GM19372 (cell line): ENCODE measurements at regions not wholly inside any gene's neighbourhood (a gene's known extent, or its start where the extent isn't known, plus 50 kb on each side); places are given as distances from the start of the nearest gene placed in this dataset.

Source experiments
- ATAC-seq: cut with Tn5 transposase; IDR thresholded peaks from one replicate; pipeline ENCODE4 v1.9.1; 2021; ENCODE audit warnings: mild to moderate bottlenecking, low read depth, moderate library complexity; ENCODE audit not compliant: unreplicated experiment

GRCh38 chr5:4208996-4209395 is 613.4 kb downstream of the IRX1 start:
- no peak for ATAC-seq

- ATAC-seq: no peak
Observed at GRCh38 chr5:4212071-4212739, 616.6 kb downstream of the IRX1 start.

GRCh38 chr5:4212981-4213819 is 617.6 kb downstream of the IRX1 start:
- ATAC-seq: no peak

DNA sequence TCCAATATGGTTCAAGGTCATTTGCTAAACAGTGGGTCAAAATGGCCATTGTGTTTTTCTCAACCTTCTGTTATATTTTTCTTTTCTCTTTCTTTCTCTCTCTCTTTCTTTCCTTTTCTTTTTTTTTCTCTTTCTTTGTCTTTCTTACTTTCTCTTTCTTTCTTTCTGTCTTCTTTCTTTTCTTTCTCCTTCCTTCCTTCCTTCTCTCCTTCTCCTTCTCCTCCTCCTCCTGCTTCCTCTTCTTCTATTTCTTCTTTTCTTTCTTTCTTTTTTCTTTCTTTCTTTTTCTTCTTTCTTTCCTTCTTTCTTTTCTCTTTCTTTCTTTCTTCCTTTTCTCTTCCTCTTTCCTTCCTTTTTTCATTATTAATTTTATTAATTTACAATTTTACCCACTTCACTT is 619.5 kb downstream of the IRX1 start:
- no peak for ATAC-seq

DNA sequence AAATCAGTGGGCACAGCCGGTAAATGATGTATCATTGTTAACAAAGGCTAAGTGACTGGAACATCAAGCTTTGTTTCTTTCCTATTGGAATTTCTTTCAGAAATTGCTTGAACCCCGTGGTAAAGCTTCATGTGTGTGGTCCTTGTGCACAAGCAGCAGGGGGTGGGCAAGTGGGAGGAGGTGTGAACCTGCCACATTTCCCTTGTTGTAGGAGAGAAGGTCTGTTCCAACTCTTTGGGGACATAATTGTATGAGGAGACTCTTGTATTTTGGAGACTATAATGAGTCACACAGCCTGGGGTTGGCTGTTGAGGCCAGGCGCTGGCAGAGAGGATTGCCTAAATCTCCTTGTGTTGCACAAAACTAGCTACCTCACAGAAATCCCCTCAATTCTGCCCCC is 620.5 kb downstream of the IRX1 start:
- no peak for ATAC-seq

- no peak for ATAC-seq
Observed at GRCh38 chr5:4220016-4220415, 624.4 kb downstream of the IRX1 start.

- ATAC-seq: no peak
Observed at GRCh38 chr5:4221048-4221447, 625.4 kb downstream of the IRX1 start.

DNA sequence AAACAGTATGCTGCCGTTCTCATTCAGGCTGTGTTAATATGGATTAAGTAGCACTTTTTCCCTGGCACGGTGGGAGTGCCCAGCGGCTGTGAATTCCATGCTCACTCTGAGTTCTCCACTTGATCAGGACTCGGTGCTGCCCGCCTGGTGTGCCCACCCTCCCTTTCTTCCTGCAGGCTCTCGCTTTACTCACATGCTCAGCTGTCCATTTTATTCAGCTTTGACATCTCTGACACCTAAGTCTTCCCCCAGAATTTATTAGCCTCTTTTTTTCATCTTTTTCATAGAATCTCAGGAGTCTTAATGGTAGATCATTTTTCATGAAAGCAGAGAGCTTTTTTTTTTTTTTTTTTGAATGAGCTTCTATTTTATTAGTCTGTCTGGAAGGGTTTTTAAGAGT is 626.5 kb downstream of the IRX1 start:
- ATAC-seq: no peak

DNA sequence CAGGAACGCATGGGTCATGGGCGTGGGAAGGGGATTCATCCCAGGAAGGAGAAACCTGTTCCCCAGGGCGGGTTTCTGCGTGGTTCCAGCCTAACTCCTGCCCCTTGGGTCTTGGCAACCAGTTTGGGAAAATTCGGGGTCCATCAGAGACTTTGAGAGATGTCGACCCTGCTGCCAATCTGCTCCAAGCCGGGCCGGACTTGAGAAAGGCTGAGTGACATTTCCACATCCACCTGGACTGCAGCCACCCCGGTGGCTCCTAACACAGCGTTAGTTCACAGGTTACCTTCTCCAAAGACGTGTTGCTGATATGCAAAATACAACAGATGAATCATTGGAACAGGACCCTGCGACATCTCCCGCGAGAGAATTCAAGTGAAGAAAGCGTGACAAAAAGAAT is 627.2 kb downstream of the IRX1 start:
- no peak for ATAC-seq

DNA sequence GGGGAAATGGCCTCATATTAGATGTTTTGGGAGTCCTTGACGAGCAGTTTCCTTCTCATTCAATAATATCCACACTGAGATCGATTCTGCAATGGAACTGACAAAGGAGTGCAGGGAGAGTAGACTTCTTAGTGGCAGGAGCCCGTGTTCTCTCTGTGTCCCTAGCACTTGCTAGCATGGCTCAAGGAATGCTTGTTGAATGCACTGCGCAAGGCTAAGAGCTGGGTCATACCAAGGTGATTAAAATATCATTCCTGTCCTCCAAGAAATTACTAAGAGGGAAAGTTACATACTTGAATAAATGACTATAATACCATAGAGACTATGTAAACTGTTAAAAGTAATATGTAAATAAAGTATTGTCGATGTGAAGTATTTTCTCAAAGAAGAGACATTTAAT is 630.1 kb downstream of the IRX1 start:
- no peak for ATAC-seq

- no peak for ATAC-seq
Observed at GRCh38 chr5:4226565-4226964, 630.9 kb downstream of the IRX1 start.

DNA sequence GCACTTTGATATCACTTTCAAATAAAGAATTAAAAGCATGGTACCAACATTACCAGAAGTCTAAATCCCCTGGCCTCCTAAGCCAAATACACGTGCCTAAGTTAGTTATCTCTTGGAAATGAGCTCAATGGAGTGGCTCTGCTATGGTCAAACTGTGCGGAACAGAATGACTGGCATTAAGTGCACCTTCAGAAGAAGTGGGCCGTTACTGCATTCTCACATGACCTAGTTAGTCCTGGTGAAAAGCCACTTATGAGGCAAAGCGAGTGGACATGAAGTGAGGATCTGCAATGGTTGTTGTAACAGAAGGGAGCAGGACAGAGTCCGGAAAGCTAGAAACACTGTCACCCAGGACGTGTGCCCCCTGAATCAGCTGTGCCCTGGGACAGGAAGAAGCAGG is 633.1 kb downstream of the IRX1 start:
- no peak for ATAC-seq

GRCh38 chr5:4229414-4230292 is 634.0 kb downstream of the IRX1 start:
- ATAC-seq: no peak

DNA sequence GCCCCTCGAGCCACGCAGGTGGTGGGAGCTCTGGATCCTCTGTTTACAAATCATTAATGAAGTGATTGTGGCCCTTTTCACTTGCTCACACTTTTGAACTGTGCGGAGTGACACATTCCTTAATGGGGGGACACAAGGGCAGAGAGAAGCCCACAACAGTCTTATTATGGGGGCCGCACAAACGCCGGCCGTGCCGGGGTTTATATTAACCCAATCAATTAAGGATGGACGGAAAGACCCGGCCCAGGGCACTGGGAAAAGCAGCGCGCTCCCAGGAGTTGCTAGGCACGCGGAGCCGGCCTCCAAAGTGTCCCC is 634.8 kb downstream of the IRX1 start:
- ATAC-seq: no peak

DNA sequence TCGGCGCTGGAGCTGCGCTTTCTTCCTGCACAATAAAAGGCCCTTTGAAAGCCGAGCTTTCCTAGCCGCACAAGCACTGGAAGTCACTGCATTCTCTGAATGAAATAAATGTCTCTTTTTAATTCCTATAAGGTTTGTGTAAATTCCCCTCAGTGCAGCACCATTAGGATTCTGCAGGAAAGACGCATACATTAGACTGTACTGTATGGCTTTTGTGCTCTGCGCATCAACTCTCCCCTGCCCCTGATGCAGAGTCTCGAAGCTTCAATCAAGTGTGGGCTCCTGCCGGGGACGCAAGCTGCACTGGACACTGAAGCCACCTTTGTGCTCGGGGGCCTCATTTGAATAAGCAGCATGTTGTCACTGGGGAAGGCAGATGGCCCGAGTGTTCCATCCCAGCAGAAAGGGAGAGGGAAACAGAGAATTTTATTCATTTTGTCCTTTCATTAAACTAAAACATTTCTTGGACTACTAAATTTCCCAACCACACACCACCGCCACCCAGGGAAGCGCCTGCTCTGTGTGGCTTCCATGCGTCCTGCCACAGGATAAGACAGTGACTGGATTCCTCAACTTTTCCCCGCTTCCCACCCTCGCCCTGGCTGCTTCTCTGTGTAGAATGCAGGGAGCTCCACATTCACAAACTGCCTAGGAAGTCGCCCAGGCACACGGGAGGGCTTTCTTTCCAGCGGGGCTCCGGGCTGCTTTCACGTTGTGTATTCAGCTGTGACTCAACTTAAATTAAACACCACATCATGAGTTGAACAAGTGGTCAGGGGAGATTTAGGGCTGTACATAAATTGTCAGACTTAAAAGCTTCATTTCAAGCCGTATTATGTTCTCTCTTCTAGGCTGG is 635.4 kb downstream of the IRX1 start:
- no peak for ATAC-seq

GRCh38 chr5:4232084-4232483 is 636.5 kb downstream of the IRX1 start:
- ATAC-seq: no peak

DNA sequence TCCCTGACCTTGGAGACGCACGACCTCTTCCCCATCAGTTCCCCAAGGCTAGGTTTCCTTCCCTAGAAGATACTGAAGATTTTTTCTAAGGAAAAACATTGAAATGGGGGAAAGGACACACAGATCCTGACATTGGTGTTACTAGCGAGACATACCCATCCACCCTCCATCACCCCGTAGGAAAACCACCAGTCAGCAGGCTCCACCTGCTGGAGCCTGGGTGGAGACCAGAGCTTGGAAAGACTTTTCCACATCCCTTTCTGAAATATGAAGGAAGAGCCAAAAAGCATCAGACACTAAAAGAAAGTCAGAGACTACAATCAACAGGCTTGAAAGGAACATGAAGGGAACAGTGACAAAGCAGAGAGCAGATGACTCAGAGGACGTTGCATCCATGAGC is 638.0 kb downstream of the IRX1 start:
- no peak for ATAC-seq

DNA sequence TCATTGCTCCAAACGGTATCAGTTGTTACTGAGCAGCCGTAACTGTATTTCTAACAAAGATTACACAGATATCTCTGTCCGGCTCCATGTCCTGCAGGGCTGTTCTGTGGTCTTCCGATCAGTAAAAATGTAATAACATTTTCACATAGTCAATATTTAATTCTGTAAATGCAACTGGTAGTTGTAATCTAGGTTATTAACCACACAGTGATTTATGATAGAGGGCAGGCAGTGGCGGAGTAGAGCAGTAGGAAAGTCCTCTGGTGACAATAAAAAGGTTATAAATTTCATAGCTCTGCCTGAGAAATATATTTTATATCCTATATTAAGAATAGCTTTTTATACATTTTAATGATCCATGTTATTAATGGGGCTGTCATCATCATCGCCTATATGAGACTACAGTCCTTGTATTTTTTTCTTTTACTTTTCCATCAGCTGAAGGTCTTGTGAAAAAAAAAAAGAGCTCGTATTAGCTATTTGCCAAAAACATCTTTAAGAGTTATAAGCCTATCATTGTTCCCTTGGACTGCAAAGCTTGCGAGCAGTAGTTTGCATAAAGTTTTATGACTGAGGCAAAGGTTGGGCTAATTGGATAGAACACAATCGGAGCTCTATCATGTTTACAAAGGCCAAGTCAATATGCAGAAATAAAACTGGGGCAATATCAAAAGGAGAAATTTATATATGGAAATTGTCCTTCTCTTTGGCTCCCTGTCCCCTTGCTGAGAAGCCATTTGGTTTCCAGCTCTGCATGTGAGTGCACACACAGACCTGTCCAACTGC is 648.0 kb downstream of the IRX1 start:
- no peak for ATAC-seq

- no peak for ATAC-seq
Observed at GRCh38 chr5:4244306-4244705, 648.7 kb downstream of the IRX1 start.

DNA sequence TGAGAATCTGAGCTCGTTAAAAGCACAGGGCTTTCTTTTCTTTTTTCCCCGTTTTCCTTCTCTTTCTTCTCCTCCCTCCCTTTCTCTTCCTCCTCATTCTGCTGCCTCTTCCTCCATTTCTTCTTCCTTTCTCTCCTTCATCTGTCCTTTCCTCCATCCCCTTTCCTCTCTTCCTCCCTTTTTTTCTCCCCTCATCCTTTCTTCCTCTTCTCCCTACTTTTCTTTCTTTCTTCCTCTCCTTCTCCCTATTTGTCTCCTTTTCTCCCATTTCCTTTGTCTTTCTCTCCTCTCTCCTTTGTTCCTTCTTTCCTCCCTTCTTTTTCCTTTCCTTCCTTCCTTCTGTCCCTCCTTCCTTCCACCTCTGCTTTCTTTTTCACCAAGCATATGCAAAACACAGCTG is 649.4 kb downstream of the IRX1 start:
- no peak for ATAC-seq
